CD4-positive, CD25-positive, alpha-beta regulatory T cell (primary cell): ENCODE measurements at regions not wholly inside any gene's neighbourhood (a gene's known extent, or its start where the extent isn't known, plus 50 kb on each side); places are given as distances from the start of the nearest gene placed in this dataset.

Experiments
- ATAC-seq, 2 donors: fragments of 150-1000 bp; cut with Tn5 transposase; one replicate each; pipeline ENCODE4 v1.10.0; 2021; ENCODE audit warnings: low read depth in 2 of 2, moderate number of reproducible peaks in 2 of 2, moderate library complexity in 1 of 2
- DNase-seq, 3 donors: peaks; one replicate each; pipeline versions ENCODE4 v3.0.0 to v3.0.0-alpha.2; 2012 to 2022; ENCODE audit warnings: mixed read lengths in 1 of 3
- H3K27ac ChIP-seq: one replicate; pipeline ENCODE4 v1.7.0; 2013; ENCODE audit warnings: mild to moderate bottlenecking, low read length; ENCODE audit not compliant: insufficient read depth, poor library complexity, severe bottlenecking
- H3K27me3 ChIP-seq: one replicate; pipeline ENCODE4 v1.7.0; 2013; ENCODE audit warnings: low read length; ENCODE audit not compliant: control insufficient read depth, insufficient read depth
- H3K36me3 ChIP-seq: one replicate; pipeline ENCODE4 v1.7.0; 2013; ENCODE audit warnings: mild to moderate bottlenecking, low read length, moderate library complexity; ENCODE audit not compliant: control insufficient read depth, insufficient read depth
- H3K4me1 ChIP-seq: 2 replicates; pipeline ENCODE4 v1.7.0; 2013; ENCODE audit warnings: mild to moderate bottlenecking, low read length; ENCODE audit not compliant: insufficient read depth, control insufficient read depth, poor library complexity, severe bottlenecking
- H3K4me3 ChIP-seq: one replicate; pipeline ENCODE4 v1.7.0; 2013; ENCODE audit warnings: low read depth, mild to moderate bottlenecking, low read length, moderate library complexity
- H3K9me3 ChIP-seq, 2 experiments: 1 replicate in 1 of 2; 2 replicates in 1 of 2; pipeline ENCODE4 v1.7.0; 2013; ENCODE audit warnings: low read length in 2 of 2, mild to moderate bottlenecking in 1 of 2, moderate library complexity in 1 of 2; ENCODE audit not compliant: control insufficient read depth in 2 of 2
- H3K27ac Mint-ChIP-seq, 3 donors: one replicate each; pipeline ENCODE4 v1.8.0; 2020 to 2022; ENCODE audit warnings: mild to moderate bottlenecking in 3 of 3, mixed read lengths in 3 of 3, moderate library complexity in 2 of 3
- H3K27me3 Mint-ChIP-seq: one replicate; pipeline ENCODE4 v1.8.0; 2022; ENCODE audit warnings: mild to moderate bottlenecking, mixed read lengths
- H3K36me3 Mint-ChIP-seq: one replicate; pipeline ENCODE4 v1.8.0; 2020; ENCODE audit warnings: mixed read lengths
- H3K4me1 Mint-ChIP-seq, 4 donors: one replicate each; pipeline ENCODE4 v1.8.0; 2020 to 2022; ENCODE audit warnings: mixed read lengths in 4 of 4, mild to moderate bottlenecking in 1 of 4
- H3K4me3 Mint-ChIP-seq, 4 donors: one replicate each; pipeline ENCODE4 v1.8.0; 2020 to 2022; ENCODE audit warnings: mild to moderate bottlenecking in 4 of 4, mixed read lengths in 4 of 4, moderate library complexity in 3 of 4
- H3K9me3 Mint-ChIP-seq, 7 donors: one replicate each; pipeline ENCODE4 v1.8.0; 2020 to 2022; ENCODE audit warnings: mixed read lengths in 7 of 7, mild to moderate bottlenecking in 3 of 7, moderate library complexity in 2 of 7

DNA sequence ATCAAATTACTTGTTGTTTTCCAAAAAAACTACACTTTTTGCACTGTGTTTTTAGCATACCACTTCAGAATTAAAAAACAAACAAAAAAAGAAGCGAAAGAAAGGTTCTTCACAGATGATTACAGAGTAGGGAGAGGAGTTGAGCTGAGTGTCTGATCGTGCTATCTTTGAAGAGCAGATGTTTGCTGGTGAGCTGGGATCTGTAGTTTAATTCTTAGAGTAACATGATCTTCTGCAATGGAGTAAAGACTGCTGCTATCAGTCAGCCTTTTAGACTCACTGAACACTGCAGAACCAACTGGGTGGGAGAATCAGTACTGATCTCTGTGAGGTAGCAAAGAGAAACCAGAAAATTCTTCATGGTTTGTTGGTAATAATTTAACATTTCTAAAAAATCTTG, 1197.8 kb upstream of the SORCS1 start:
- no peaks in the 10 kb centered on the region for H3K36me3 ChIP-seq
- no peak overlapping the region for H3K27ac ChIP-seq
- no peaks in the 10 kb centered on the region for H3K9me3 ChIP-seq
- Mint-ChIP-seq H3K36me3 (no peaks in the 10 kb centered on the region), H3K27ac (no peak overlapping the region), H3K4me3 (no peak overlapping the region), H3K4me1 (no peaks in the 10 kb centered on the region), H3K9me3 (peaks cover 0 to 14% (median 9%) of the 10 kb centered on the region in 7 donors), H3K27me3 (no peaks in the 10 kb centered on the region)
- H3K4me3 ChIP-seq = no peak overlapping the region
- no peak for DNase-seq
- no peaks in the 10 kb centered on the region for H3K27me3 ChIP-seq
- ATAC-seq = no peak
- H3K4me1 ChIP-seq = no peaks in the 10 kb centered on the region

DNA sequence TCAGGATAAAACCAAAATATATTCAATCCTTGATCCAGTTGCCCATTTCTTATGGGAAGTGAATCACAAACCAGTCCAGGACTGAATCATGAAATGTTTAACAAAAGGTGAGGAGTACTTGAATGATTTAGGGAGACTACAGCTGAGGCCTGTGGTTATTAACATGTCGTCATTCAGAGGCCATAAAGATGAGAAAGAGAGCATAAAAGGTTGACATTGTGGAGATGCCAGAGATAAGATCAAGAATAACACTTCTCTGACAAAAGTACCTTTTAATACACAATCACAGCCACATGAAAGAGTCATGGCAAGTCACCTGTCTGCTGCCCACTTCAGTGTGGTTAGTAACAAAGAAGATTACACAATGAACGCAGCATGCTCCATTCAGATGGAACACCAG, 1195.7 kb upstream of the SORCS1 start:
- Histone ChIP-seq H3K9me3 (no peaks in the 10 kb centered on the region), H3K4me3 (no peak overlapping the region), H3K27ac (no peak overlapping the region), H3K27me3 (no peaks in the 10 kb centered on the region), H3K4me1 (no peaks in the 10 kb centered on the region), H3K36me3 (no peaks in the 10 kb centered on the region)
- Mint-ChIP-seq H3K9me3 (peaks cover 5 to 24% (median 11%) of the 10 kb centered on the region in 7 donors), H3K4me1 (no peaks in the 10 kb centered on the region), H3K27ac (no peak overlapping the region), H3K4me3 (no peak overlapping the region), H3K36me3 (no peaks in the 10 kb centered on the region), H3K27me3 (no peaks in the 10 kb centered on the region)
- no peak for DNase-seq
- no peak for ATAC-seq

DNA sequence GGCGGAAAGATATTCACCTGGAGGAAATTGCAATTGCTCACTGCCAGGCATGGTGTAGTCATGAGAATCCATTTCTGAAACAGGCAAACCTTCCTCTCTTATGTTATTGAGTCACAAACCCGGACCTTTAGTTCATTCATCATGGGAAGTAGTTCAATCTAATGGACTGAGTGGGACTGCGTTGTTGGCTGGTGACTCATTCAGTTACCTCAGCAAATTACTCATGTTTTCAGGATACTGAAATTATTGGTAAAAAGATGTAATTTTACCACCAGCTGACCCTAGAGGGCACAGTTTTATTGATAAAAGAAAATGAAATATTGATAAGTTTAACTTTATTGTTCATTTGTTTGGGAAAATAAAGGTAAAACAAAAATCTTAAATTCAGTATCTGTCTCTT, 1194.4 kb upstream of the SORCS1 start:
- H3K4me1 Mint-ChIP-seq = no peaks in the 10 kb centered on the region
- no peak overlapping the region for H3K4me3 Mint-ChIP-seq
- H3K27me3 ChIP-seq = no peaks in the 10 kb centered on the region
- H3K9me3 Mint-ChIP-seq = peaks cover 5 to 24% (median 10%) of the 10 kb centered on the region in 7 donors
- H3K9me3 ChIP-seq = no peaks in the 10 kb centered on the region
- H3K4me3 ChIP-seq = no peak overlapping the region
- H3K4me1 ChIP-seq = no peaks in the 10 kb centered on the region
- no peaks in the 10 kb centered on the region for H3K36me3 Mint-ChIP-seq
- peaks cover 4% of the 10 kb centered on the region for H3K27me3 Mint-ChIP-seq
- H3K27ac ChIP-seq = no peak overlapping the region
- ATAC-seq (no peak), DNase-seq (no peak)
- H3K36me3 ChIP-seq = no peaks in the 10 kb centered on the region
- no peak overlapping the region for H3K27ac Mint-ChIP-seq

DNA sequence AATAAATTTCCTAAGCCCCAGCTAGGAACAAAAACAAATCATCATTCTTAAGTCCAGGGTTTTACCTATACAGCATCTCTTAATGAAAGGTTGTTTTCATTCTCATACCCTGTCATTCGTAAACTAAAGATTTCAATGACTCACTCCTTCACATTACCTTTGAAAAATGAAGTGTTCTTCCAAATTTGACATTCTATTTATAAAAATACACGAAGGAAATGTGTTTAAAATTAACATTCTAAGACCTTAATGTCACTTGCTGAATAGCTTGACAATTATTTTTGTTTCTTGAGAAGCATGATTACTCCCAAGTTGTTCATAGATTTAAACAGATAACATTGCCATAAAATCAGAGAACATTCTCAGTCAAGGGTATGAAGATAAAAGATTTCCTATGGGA, 1188.3 kb upstream of the SORCS1 start:
- Mint-ChIP-seq H3K36me3 (no peaks in the 10 kb centered on the region), H3K4me1 (no peaks in the 10 kb centered on the region)

DNA sequence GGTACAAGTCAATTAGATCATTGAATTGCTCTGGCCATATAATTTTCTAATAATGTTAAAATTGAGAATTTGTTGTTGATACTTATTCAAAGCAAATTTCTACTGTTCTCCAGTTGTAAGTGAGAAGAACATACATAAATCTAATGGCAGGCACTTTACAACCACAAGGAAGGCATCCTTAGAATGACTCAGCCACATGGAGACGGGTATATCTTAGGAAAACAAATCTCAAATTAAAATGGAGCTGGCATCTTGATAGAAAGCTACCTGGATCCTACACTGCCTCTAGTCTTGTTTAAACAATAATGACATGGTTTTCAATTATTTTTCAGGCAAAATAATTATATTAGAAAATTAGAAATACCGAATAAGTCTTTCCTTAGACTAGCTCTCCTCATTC, 1183.7 kb upstream of the SORCS1 start:
- Mint-ChIP-seq H3K9me3 (peaks cover 3 to 15% (median 12%) of the 10 kb centered on the region in 7 donors), H3K27me3 (no peaks in the 10 kb centered on the region), H3K36me3 (no peaks in the 10 kb centered on the region), H3K4me3 (no peak overlapping the region), H3K27ac (no peak overlapping the region), H3K4me1 (no peaks in the 10 kb centered on the region)
- Histone ChIP-seq H3K27ac (no peak overlapping the region), H3K36me3 (no peaks in the 10 kb centered on the region), H3K9me3 (no peaks in the 10 kb centered on the region), H3K27me3 (no peaks in the 10 kb centered on the region), H3K4me3 (no peak overlapping the region), H3K4me1 (no peaks in the 10 kb centered on the region)
- no peak for DNase-seq
- no peak for ATAC-seq

More for the DNA sequence above, 1188.3 kb upstream of the SORCS1 start:
- no peaks in the 10 kb centered on the region for H3K36me3 ChIP-seq
- no peak overlapping the region for H3K4me3 ChIP-seq
- H3K27me3 ChIP-seq = no peaks in the 10 kb centered on the region
- H3K27me3 Mint-ChIP-seq = peaks cover 4% of the 10 kb centered on the region
- no peak overlapping the region for H3K4me3 Mint-ChIP-seq
- H3K27ac Mint-ChIP-seq = no peak overlapping the region
- H3K27ac ChIP-seq = no peak overlapping the region
- H3K9me3 Mint-ChIP-seq = peaks cover 6 to 26% (median 9%) of the 10 kb centered on the region in 7 donors
- H3K4me1 ChIP-seq = no peaks in the 10 kb centered on the region
- no peaks in the 10 kb centered on the region for H3K9me3 ChIP-seq
- no peak for DNase-seq
- ATAC-seq = no peak

DNA sequence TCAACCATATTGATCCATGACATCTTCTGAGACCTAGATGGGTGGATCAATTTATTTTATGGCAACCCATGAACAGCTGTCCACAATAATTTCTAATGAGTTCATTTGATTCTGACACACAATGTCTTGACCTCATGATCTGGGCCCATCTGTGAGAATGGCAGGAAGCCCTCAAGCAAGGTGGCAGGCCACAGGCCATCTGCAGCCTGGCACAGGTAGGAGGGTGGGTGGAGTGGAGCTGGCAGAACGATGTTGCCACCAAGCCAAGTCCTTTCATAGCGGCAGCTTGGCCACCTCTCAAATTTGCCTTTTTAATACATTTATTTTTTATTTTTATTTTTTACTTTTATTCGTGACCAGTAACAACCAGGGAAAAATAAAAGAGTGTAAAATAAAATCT, 1181.6 kb upstream of the SORCS1 start:
- Histone ChIP-seq H3K36me3 (no peaks in the 10 kb centered on the region), H3K9me3 (no peaks in the 10 kb centered on the region), H3K4me1 (no peaks in the 10 kb centered on the region), H3K4me3 (no peak overlapping the region), H3K27me3 (no peaks in the 10 kb centered on the region), H3K27ac (no peak overlapping the region)
- Mint-ChIP-seq H3K9me3 (peaks cover 3 to 19% (median 12%) of the 10 kb centered on the region in 7 donors), H3K36me3 (no peaks in the 10 kb centered on the region), H3K27ac (no peak overlapping the region), H3K4me1 (no peaks in the 10 kb centered on the region), H3K4me3 (no peak overlapping the region), H3K27me3 (no peaks in the 10 kb centered on the region)
- DNase-seq (no peak), ATAC-seq (no peak)

DNA sequence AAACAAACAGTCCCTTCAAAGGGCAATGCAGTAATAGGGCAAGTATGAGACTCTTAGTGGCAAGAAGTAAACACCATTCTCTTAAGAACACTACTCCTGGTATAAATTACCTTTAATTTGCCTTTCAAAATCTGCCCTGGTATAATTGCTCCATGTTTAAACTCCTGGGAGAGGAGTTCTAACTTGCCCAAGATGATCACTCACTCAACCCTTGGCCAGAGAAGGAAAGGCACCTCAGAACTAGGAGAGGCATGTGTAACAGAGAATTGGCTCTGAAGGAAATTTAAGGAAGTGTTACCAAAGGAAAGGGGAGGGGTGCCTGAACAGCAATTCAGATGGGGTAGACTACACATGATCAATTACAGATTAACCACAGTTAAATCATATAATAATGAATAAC, 1173.6 kb upstream of the SORCS1 start:
- no peak overlapping the region for H3K4me3 ChIP-seq
- DNase-seq (no peak), ATAC-seq (no peak)
- Mint-ChIP-seq H3K36me3 (no peaks in the 10 kb centered on the region), H3K4me1 (no peaks in the 10 kb centered on the region), H3K27me3 (no peaks in the 10 kb centered on the region), H3K9me3 (peaks cover 2 to 19% (median 6%) of the 10 kb centered on the region in 7 donors), H3K4me3 (no peak overlapping the region), H3K27ac (no peak overlapping the region)
- no peak overlapping the region for H3K27ac ChIP-seq
- H3K27me3 ChIP-seq = no peaks in the 10 kb centered on the region
- peaks cover 0 to 2% of the 10 kb centered on the region in 2 experiments for H3K9me3 ChIP-seq
- no peaks in the 10 kb centered on the region for H3K4me1 ChIP-seq
- no peaks in the 10 kb centered on the region for H3K36me3 ChIP-seq

DNA sequence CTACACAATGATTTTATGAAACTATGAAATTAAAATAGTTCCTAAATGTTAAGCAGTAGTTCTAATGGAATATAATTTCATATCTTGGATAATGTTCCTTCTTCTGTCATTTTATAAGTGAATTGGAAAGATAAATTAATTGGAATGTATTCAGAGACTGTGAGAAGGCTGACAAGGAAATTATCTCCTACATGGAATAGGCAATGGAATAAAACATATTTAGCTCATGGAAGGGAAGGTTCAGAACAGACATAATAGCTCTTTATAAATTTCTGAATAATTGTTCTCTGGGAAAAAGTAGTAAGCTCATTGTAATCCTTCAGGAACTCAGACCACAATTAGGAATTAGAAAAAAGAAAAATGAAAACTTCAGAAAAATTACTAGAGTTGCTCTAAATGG, 1172.3 kb upstream of the SORCS1 start:
- Histone ChIP-seq H3K4me1 (no peaks in the 10 kb centered on the region), H3K27ac (no peak overlapping the region), H3K36me3 (no peaks in the 10 kb centered on the region), H3K27me3 (no peaks in the 10 kb centered on the region), H3K4me3 (no peak overlapping the region), H3K9me3 (peaks cover 0 to 2% of the 10 kb centered on the region in 2 experiments)
- H3K36me3 Mint-ChIP-seq = no peaks in the 10 kb centered on the region
- H3K9me3 Mint-ChIP-seq = peaks cover 2 to 17% (median 7%) of the 10 kb centered on the region in 7 donors
- DNase-seq = no peak
- ATAC-seq = no peak
- H3K4me3 Mint-ChIP-seq = no peak overlapping the region
- no peaks in the 10 kb centered on the region for H3K27me3 Mint-ChIP-seq
- H3K27ac Mint-ChIP-seq = no peak overlapping the region
- no peaks in the 10 kb centered on the region for H3K4me1 Mint-ChIP-seq
